Left lung (tissue), 4 donors: ENCODE measurements at regions not wholly inside any gene's neighbourhood (a gene's known extent, or its start where the extent isn't known, plus 50 kb on each side); places are given as distances from the start of the nearest gene placed in this dataset.

Experiments
- ATAC-seq: fragments of 200-7000 bp; cut with Tn5 transposase; one replicate; pipeline ENCODE4 v1.9.1; 2020; ENCODE audit warnings: moderate library complexity
- DNase-seq, 4 donors: peaks; one replicate each; pipeline ENCODE4 v3.0.0-alpha.2; 2013 to 2020
- H3K27ac ChIP-seq, 2 donors: fragments of 200-600 bp; sonication (generic) in 1 of 2; one replicate each; pipeline versions ENCODE4 v1.5.0 to v1.8.0; 2020 to 2021
- H3K27me3 ChIP-seq, 2 donors: fragments of 200-600 bp; sonication (generic) in 1 of 2; one replicate each; pipeline versions ENCODE4 v1.5.0 to v1.8.0; 2020 to 2021
- H3K36me3 ChIP-seq, 2 donors: fragments of 200-600 bp; sonication (generic) in 1 of 2; one replicate each; pipeline versions ENCODE4 v1.5.0 to v1.8.0; 2020 to 2021
- H3K4me1 ChIP-seq, 2 donors: fragments of 200-600 bp; one replicate each; pipeline ENCODE4 v1.8.0; 2021
- H3K4me3 ChIP-seq, 2 donors: fragments of 200-600 bp; sonication (generic) in 1 of 2; one replicate each; pipeline versions ENCODE4 v1.5.0 to v1.8.0; 2020 to 2021; ENCODE audit warnings: mild to moderate bottlenecking in 1 of 2
- H3K9me3 ChIP-seq, 2 donors: fragments of 200-600 bp; sonication (generic) in 1 of 2; one replicate each; pipeline versions ENCODE4 v1.5.0 to v1.8.0; 2020 to 2021
- CTCF ChIP-seq, 2 donors: fragments of 200-600 bp; sonication (generic) in 1 of 2; IDR thresholded peaks; one replicate each; pipeline versions ENCODE4 v1.5.0 to v1.8.0; 2021; ENCODE audit warnings: antibody characterized with exemption in 2 of 2
- intact Hi-C, 2 donors: fragments of 100-400 bp; cut with DNase I; formaldehyde crosslinking; loops; one replicate each; pipeline versions ENCODE4 v1.11.2 to v1.14.2; 2022
- donor health status: DM: no; HTN: yes; CAD: no.
- donor health status: DM: no; HTN: no; CAD: no.

GRCh38 chr12:105428793-105429395 lies 98.4 kb downstream of the C12orf75 start:
- Histone ChIP-seq H3K27ac (no peak overlapping the region), H3K4me1 (no peaks in the 10 kb centered on the region), H3K36me3 (no peaks in the 10 kb centered on the region), H3K4me3 (no peak overlapping the region), H3K27me3 (no peaks in the 10 kb centered on the region), H3K9me3 (no peaks in the 10 kb centered on the region)
- intact Hi-C loops, result no loop called here
- DNase-seq (peak in 2 of 4 donors; percentile 53 to 55), ATAC-seq (no peak)
- no peak for TF ChIP-seq CTCF (IDR thresholded peaks at IDR 0.05)

- DNase-seq, result no peak
- no peak for TF ChIP-seq CTCF (IDR thresholded peaks at IDR 0.05)
- no peak overlapping the region for H3K4me3 ChIP-seq
- H3K27ac ChIP-seq, result no peak overlapping the region
- no peak for ATAC-seq
- no peaks in the 10 kb centered on the region for H3K27me3 ChIP-seq
- no peaks in the 10 kb centered on the region for H3K4me1 ChIP-seq
- H3K9me3 ChIP-seq, result no peaks in the 10 kb centered on the region
- no peaks in the 10 kb centered on the region for H3K36me3 ChIP-seq
- intact Hi-C loops, result no loop called here
Measured at GRCh38 chr12:105429511-105429910, 99.0 kb downstream of the C12orf75 start.

GRCh38 chr12:105431537-105432100 lies 101.1 kb downstream of the C12orf75 start:
- Histone ChIP-seq H3K9me3 (no peaks in the 10 kb centered on the region), H3K27ac (no peak overlapping the region), H3K4me3 (no peak overlapping the region), H3K27me3 (no peaks in the 10 kb centered on the region), H3K4me1 (no peaks in the 10 kb centered on the region), H3K36me3 (no peaks in the 10 kb centered on the region)
- no peak for ATAC-seq
- intact Hi-C loops, result no loop called here
- TF ChIP-seq CTCF (IDR thresholded peaks at IDR 0.05), result no peak
- no peak for DNase-seq

- H3K36me3 ChIP-seq, result no peaks in the 10 kb centered on the region
- H3K4me3 ChIP-seq, result no peak overlapping the region
- no peak for DNase-seq
- H3K27me3 ChIP-seq, result no peaks in the 10 kb centered on the region
- H3K9me3 ChIP-seq, result no peaks in the 10 kb centered on the region
- intact Hi-C loops, result no loop called here
- H3K4me1 ChIP-seq, result no peaks in the 10 kb centered on the region
- TF ChIP-seq CTCF (IDR thresholded peaks at IDR 0.05), result no peak
- no peak for ATAC-seq
- H3K27ac ChIP-seq, result no peak overlapping the region
Measured at GRCh38 chr12:105433804-105434203, 103.3 kb downstream of the C12orf75 start.

GRCh38 chr12:105436636-105437035 lies 106.1 kb downstream of the C12orf75 start:
- ATAC-seq (no peak), DNase-seq (no peak)
- Histone ChIP-seq H3K36me3 (no peaks in the 10 kb centered on the region), H3K27me3 (no peaks in the 10 kb centered on the region), H3K9me3 (no peaks in the 10 kb centered on the region), H3K27ac (no peak overlapping the region), H3K4me3 (no peak overlapping the region), H3K4me1 (no peaks in the 10 kb centered on the region)
- intact Hi-C loops, result no loop called here
- TF ChIP-seq CTCF (IDR thresholded peaks at IDR 0.05), result no peak
